ENCODE measurements at regions not wholly inside any gene's neighbourhood (a gene's known extent, or its start where the extent isn't known, plus 50 kb on each side); places are given as distances from the start of the nearest gene placed in this dataset.

GRCh38 chr2:104416339-104417000, 437.4 kb upstream of the POU3F3 start:
- TF ChIP-seq CTCF (IDR thresholded peaks at IDR 0.05; ENCODE audit: control extremely low read depth in 1 of 3, insufficient read depth in 1 of 3, low read depth in 1 of 3, low read length in 3 of 3) = no peak
- no peak for TF ChIP-seq MAFK (IDR thresholded peaks at IDR 0.05; ENCODE audit: low read depth, low read length)
- no peak for TF ChIP-seq EZH2 (IDR thresholded peaks at IDR 0.05; ENCODE audit: low read depth, low read length, severe bottlenecking)
- TF ChIP-seq SP2 (IDR thresholded peaks at IDR 0.05; ENCODE audit: low read length) = no peak
- TF ChIP-seq GABPA (IDR thresholded peaks at IDR 0.05; ENCODE audit: borderline replicate concordance, insufficient read depth, low read length) = no peak

Data from H1 (cell line).